Right cardiac atrium (tissue), 5 donors: ENCODE measurements at regions not wholly inside any gene's neighbourhood (a gene's known extent, or its start where the extent isn't known, plus 50 kb on each side); places are given as distances from the start of the nearest gene placed in this dataset.

Experiments
- ATAC-seq, 2 donors: fragments of 200-7000 bp; cut with Tn5 transposase; one replicate each; pipeline versions ENCODE4 v1.8.0 to v1.9.1; 2020; ENCODE audit warnings: moderate library complexity in 2 of 2, mild to moderate bottlenecking in 1 of 2
- DNase-seq, 3 donors: peaks; one replicate each; pipeline ENCODE4 v3.0.0-alpha.2; 2020
- H3K27ac ChIP-seq: one replicate; pipeline ENCODE4 v1.5.1; 2013; ENCODE audit warnings: mild to moderate bottlenecking, low read length, control low read depth, moderate library complexity
- H3K27me3 ChIP-seq: one replicate; pipeline ENCODE4 v1.6.1; 2013; ENCODE audit not compliant: control insufficient read depth, insufficient read depth
- H3K4me1 ChIP-seq: one replicate; pipeline ENCODE4 v1.6.1; 2013; ENCODE audit warnings: low read length; ENCODE audit not compliant: control insufficient read depth, insufficient read depth
- H3K4me3 ChIP-seq: one replicate; pipeline ENCODE4 v1.5.1; 2013; ENCODE audit warnings: low read length, control low read depth
- H3K9me3 ChIP-seq: one replicate; pipeline ENCODE4 v1.6.1; 2013; ENCODE audit warnings: low read length; ENCODE audit not compliant: control insufficient read depth
- WGBS: extraction: QIAGEN DNeasy Blood & Tissue Kit; methylation state at CpG from one replicate; pipeline ENCODE4 v1.1.7; 2013; 5-methylcytosine and 5-hydroxymethylcytosine counted together
- intact Hi-C, 4 donors: fragments of 100-400 bp; cut with DNase I; formaldehyde crosslinking; loops; one replicate each; pipeline versions ENCODE4 v1.11.0 to v1.14.0; 2022 to 2023
- donor health status: healthy with polysubstance abuse.
- donor health status: DM: no; HTN: yes; CAD: no.
- donor health status: DM: no; HTN: no; CAD: no.
- donor health status: DM: no; HTN: yes; CAD: no; lungs with severe emphysema.
- donor health status: DM: yes; HTN: yes; CAD: no.

- Histone ChIP-seq H3K27ac (no peak overlapping the region), H3K9me3 (no peaks in the 10 kb centered on the region), H3K27me3 (no peaks in the 10 kb centered on the region), H3K4me1 (no peaks in the 10 kb centered on the region), H3K4me3 (no peak overlapping the region)
- intact Hi-C loops = no loop called here
- WGBS = 76% methylated on average over 18 of the region's 18 CpGs
- DNase-seq (no peak), ATAC-seq (no peak)
Measured at GRCh38 chr5:173733831-173734501, 117.5 kb upstream of the BOD1 start.

DNA sequence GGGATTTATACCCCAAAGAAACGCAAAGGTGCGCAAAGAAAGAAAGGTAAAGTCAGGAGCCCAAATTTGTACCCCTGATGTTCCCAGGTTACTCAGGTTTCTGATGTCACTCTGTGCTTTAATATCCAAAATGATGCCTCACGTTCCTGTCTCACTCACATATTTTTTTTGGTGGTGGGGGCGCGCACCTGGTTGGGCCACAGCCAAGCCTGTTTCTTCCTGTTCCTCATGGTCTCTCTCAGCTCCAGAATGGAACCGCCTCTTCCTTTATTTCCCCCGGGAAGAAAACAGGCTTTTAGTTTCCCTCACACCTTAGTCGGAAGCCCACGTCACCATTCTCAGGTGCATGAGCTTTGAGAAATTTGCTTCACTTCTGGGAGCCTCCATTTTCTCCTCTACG is 118.3 kb upstream of the BOD1 start:
- 73% methylated on average over 10 of the region's 10 CpGs for WGBS
- no peaks in the 10 kb centered on the region for H3K27me3 ChIP-seq
- no peaks in the 10 kb centered on the region for H3K9me3 ChIP-seq
- H3K4me3 ChIP-seq = no peak overlapping the region
- H3K27ac ChIP-seq = no peak overlapping the region
- ATAC-seq (no peak), DNase-seq (no peak)
- intact Hi-C loops = no loop called here
- H3K4me1 ChIP-seq = no peaks in the 10 kb centered on the region

DNA sequence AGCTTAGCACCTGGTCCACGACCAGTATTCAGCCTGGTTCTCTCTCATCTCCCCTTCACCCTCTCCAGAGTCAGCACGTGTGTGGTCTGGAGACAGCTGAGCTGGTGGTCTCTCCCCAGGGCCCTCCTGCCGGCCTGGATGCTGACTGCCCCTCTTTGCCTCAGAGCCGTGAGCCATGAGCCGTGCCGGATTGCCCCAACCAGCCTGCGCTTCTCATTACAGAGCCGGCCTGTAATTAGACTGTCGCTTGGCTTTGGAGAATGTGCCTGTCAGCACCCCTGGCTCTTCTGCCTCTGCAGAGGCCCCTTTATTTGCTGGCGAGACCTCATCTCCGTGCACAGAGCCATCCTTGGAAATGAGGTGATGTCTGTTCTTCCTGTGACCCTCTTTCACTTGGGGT is 118.7 kb upstream of the BOD1 start:
- no peak for DNase-seq
- H3K27ac ChIP-seq = no peak overlapping the region
- no peak overlapping the region for H3K4me3 ChIP-seq
- ATAC-seq = no peak
- intact Hi-C loops = no loop called here
- no peaks in the 10 kb centered on the region for H3K27me3 ChIP-seq
- no peaks in the 10 kb centered on the region for H3K9me3 ChIP-seq
- no peaks in the 10 kb centered on the region for H3K4me1 ChIP-seq
- 59% methylated on average over 11 of the region's 11 CpGs for WGBS

- no peak overlapping the region for H3K4me3 ChIP-seq
- 80% methylated on average over 5 of the region's 5 CpGs for WGBS
Measured at GRCh38 chr5:173735691-173736090, 119.2 kb upstream of the BOD1 start.

DNA sequence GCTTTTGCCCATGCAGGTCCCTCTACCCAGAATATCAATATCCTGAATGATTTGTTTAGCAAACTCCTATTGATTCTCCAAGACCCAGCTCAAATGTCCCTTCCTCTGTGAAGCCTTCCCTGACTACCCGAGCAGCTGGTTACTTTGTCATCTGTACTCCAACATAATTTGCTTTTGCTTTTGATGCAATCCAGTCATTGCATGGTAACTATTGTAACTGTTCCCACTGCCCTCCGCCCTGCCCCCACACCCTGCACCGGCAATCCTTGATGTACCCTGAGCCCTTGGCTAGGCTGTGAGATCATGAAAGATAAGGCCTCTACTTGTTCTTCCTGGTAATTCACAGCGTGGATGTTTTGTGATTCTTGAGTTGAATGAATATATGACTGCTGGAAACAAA is 119.9 kb upstream of the BOD1 start:
- WGBS = 63% methylated on average over 4 of the region's 4 CpGs
- H3K4me3 ChIP-seq = no peak overlapping the region

More at GRCh38 chr5:173735691-173736090, 119.2 kb upstream of the BOD1 start:
- H3K4me1 ChIP-seq = no peaks in the 10 kb centered on the region
- ATAC-seq = no peak
- H3K9me3 ChIP-seq = no peaks in the 10 kb centered on the region
- DNase-seq = no peak
- intact Hi-C loops = no loop called here
- H3K27me3 ChIP-seq = no peaks in the 10 kb centered on the region
- no peak overlapping the region for H3K27ac ChIP-seq

DNA sequence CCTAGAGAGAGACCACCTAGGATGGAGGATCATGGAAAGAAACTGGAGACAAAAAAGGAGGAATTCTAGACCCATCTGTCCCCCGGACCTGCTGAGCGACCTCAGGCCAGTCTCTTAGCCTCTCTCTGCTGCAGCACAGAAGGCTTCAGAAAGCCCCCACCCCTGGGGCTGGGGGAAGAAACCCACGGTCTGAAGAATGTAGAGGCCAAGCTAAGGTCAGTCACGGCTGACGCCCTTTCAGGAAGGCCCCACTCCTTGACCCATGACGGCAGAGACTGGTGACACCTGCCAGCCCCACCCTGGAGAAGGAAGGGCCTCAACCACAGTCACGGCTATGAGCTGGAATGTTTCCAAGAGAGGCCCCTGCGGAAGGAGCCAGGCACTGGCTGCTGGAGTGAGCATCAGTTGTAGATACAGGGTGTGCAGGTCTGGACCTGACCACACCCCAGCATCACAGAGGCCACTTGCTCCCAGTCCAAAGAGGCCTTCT is 120.5 kb upstream of the BOD1 start:
- ATAC-seq (peak in 1 of 2 donors; percentile 20), DNase-seq (no peak)
- Histone ChIP-seq H3K27ac (no peak overlapping the region), H3K27me3 (no peaks in the 10 kb centered on the region), H3K4me3 (no peak overlapping the region), H3K4me1 (no peaks in the 10 kb centered on the region), H3K9me3 (no peaks in the 10 kb centered on the region)
- WGBS = 41% methylated on average over 8 of the region's 8 CpGs
- intact Hi-C loops = no loop called here

More for the DNA sequence above, 119.9 kb upstream of the BOD1 start:
- intact Hi-C loops = no loop called here
- DNase-seq (no peak), ATAC-seq (no peak)
- Histone ChIP-seq H3K27me3 (no peaks in the 10 kb centered on the region), H3K27ac (no peak overlapping the region), H3K4me1 (no peaks in the 10 kb centered on the region), H3K9me3 (no peaks in the 10 kb centered on the region)

DNA sequence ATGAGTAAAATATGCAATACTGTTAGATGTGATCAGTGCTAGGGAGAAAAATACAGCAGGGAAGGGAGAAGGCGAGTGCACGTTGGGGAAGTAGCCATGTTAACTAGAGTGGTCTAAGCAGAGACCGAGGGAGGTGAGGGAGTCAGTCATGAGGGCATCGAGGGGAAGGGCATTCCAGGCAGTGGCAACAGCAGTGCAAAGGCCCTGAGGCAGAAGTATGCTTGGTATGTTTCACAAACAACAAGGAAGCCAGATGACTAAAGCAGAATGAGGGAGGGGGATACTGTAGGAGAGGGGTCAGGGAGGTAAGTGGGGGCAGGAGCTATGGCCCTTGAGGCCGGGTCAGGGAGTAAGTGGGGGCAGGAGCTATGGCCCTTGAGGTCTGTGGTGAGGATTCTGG is 123.3 kb upstream of the BOD1 start:
- intact Hi-C loops = no loop called here
- no peak overlapping the region for H3K4me3 ChIP-seq
- DNase-seq = no peak
- no peak overlapping the region for H3K27ac ChIP-seq
- H3K9me3 ChIP-seq = no peaks in the 10 kb centered on the region
- ATAC-seq = no peak
- no peaks in the 10 kb centered on the region for H3K4me1 ChIP-seq
- 77% methylated on average over 5 of the region's 5 CpGs for WGBS
- H3K27me3 ChIP-seq = no peaks in the 10 kb centered on the region

DNA sequence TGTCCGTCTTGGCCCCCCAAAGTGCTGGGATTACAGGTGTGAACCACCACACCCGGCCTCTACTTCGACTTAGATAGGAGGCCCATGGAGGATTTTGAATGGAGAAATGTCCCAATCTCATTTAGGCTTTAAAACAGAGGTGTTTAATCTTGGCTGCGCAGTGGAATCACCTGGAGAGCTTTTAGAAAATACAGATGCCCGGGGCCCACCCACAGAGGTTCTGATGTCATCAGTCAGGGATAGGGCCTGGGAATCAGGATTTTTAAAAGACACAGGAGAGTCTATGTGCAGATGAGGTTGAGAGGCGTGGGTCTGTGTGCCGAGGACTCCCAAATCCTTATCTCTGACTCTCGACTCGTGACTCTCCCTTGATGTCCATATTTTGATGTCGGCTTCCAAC is 124.0 kb upstream of the BOD1 start:
- DNase-seq = no peak

GRCh38 chr5:173741087-173741486 is 124.6 kb upstream of the BOD1 start:
- no peaks in the 10 kb centered on the region for H3K27me3 ChIP-seq
- no peak for ATAC-seq
- no peaks in the 10 kb centered on the region for H3K9me3 ChIP-seq
- intact Hi-C loops = no loop called here
- H3K4me3 ChIP-seq = no peak overlapping the region
- H3K27ac ChIP-seq = no peak overlapping the region
- 66% methylated on average over 8 of the region's 8 CpGs for WGBS
- no peaks in the 10 kb centered on the region for H3K4me1 ChIP-seq
- no peak for DNase-seq

More for the DNA sequence above, 124.0 kb upstream of the BOD1 start:
- Histone ChIP-seq H3K27ac (no peak overlapping the region), H3K27me3 (no peaks in the 10 kb centered on the region), H3K9me3 (no peaks in the 10 kb centered on the region), H3K4me1 (no peaks in the 10 kb centered on the region), H3K4me3 (no peak overlapping the region)
- no peak for ATAC-seq
- intact Hi-C loops = no loop called here
- WGBS = 91% methylated on average over 10 of the region's 10 CpGs

GRCh38 chr5:173741729-173742431 is 125.4 kb upstream of the BOD1 start:
- WGBS = 89% methylated on average over 5 of the region's 5 CpGs
- H3K4me1 ChIP-seq = no peaks in the 10 kb centered on the region
- no peaks in the 10 kb centered on the region for H3K27me3 ChIP-seq
- H3K4me3 ChIP-seq = no peak overlapping the region
- intact Hi-C loops = no loop called here
- ATAC-seq (no peak), DNase-seq (no peak)
- H3K9me3 ChIP-seq = no peaks in the 10 kb centered on the region
- H3K27ac ChIP-seq = no peak overlapping the region

GRCh38 chr5:173742432-173742816 is 126.0 kb upstream of the BOD1 start:
- Histone ChIP-seq H3K9me3 (no peaks in the 10 kb centered on the region), H3K27me3 (no peaks in the 10 kb centered on the region), H3K4me3 (no peak overlapping the region), H3K27ac (no peak overlapping the region), H3K4me1 (no peaks in the 10 kb centered on the region)
- 85% methylated on average over 3 of the region's 3 CpGs for WGBS
- DNase-seq = no peak
- intact Hi-C loops = no loop called here
- no peak for ATAC-seq
